ENCODE measurements at regions not wholly inside any gene's neighbourhood (a gene's known extent, or its start where the extent isn't known, plus 50 kb on each side); places are given as distances from the start of the nearest gene placed in this dataset.

- DNase-seq (ENCODE audit: low spot score): no peak
Measured at GRCh38 chr3:178059836-178060235, 476.4 kb upstream of the KCNMB2 start.

- DNase-seq (ENCODE audit: low spot score): no peak
Measured at GRCh38 chr3:178060407-178060806, 475.8 kb upstream of the KCNMB2 start.

GRCh38 chr3:178062126-178062525 lies 474.1 kb upstream of the KCNMB2 start:
- no peak for DNase-seq (ENCODE audit: low spot score)

- no peak for DNase-seq (ENCODE audit: low spot score)
Measured at GRCh38 chr3:178063461-178063860, 472.8 kb upstream of the KCNMB2 start.

- no peak for DNase-seq (ENCODE audit: low spot score)
Measured at GRCh38 chr3:178067721-178068120, 468.5 kb upstream of the KCNMB2 start.

- DNase-seq (ENCODE audit: low spot score): no peak
Measured at GRCh38 chr3:178072391-178073305, 463.6 kb upstream of the KCNMB2 start.

GRCh38 chr3:178073366-178073765 lies 462.9 kb upstream of the KCNMB2 start:
- no peak for DNase-seq (ENCODE audit: low spot score)

GRCh38 chr3:178075344-178075743 lies 460.9 kb upstream of the KCNMB2 start:
- DNase-seq (ENCODE audit: low spot score): no peak

GRCh38 chr3:178078953-178079352 lies 457.3 kb upstream of the KCNMB2 start:
- DNase-seq (ENCODE audit: low spot score): no peak

- DNase-seq (ENCODE audit: low spot score): no peak
Measured at GRCh38 chr3:178079966-178080365, 456.3 kb upstream of the KCNMB2 start.

GRCh38 chr3:178082326-178082906 lies 453.8 kb upstream of the KCNMB2 start:
- no peak for DNase-seq (ENCODE audit: low spot score)

GRCh38 chr3:178083906-178084866 lies 452.1 kb upstream of the KCNMB2 start:
- peak; percentile 11 for DNase-seq (ENCODE audit: low spot score)

- no peak for DNase-seq (ENCODE audit: low spot score)
Measured at GRCh38 chr3:178084938-178085816, 451.1 kb upstream of the KCNMB2 start.

- no peak for DNase-seq (ENCODE audit: low spot score)
Measured at GRCh38 chr3:178085817-178086123, 450.5 kb upstream of the KCNMB2 start.

GRCh38 chr3:178086144-178086825 lies 450.0 kb upstream of the KCNMB2 start:
- DNase-seq (ENCODE audit: low spot score): no peak

- DNase-seq (ENCODE audit: low spot score): no peak
Measured at GRCh38 chr3:178087376-178087775, 448.9 kb upstream of the KCNMB2 start.

- no peak for DNase-seq (ENCODE audit: low spot score)
Measured at GRCh38 chr3:178088963-178089362, 447.3 kb upstream of the KCNMB2 start.

- no peak for DNase-seq (ENCODE audit: low spot score)
Measured at GRCh38 chr3:178090899-178091298, 445.3 kb upstream of the KCNMB2 start.

- DNase-seq (ENCODE audit: low spot score): no peak
Measured at GRCh38 chr3:178095522-178095921, 440.7 kb upstream of the KCNMB2 start.

- DNase-seq (ENCODE audit: low spot score): no peak
Measured at GRCh38 chr3:178096955-178097354, 439.3 kb upstream of the KCNMB2 start.

- no peak for DNase-seq (ENCODE audit: low spot score)
Measured at GRCh38 chr3:178097576-178097975, 438.7 kb upstream of the KCNMB2 start.

All from HuH-7.5 (cell line).